WTC11 (cell line): ENCODE measurements at regions not wholly inside any gene's neighbourhood (a gene's known extent, or its start where the extent isn't known, plus 50 kb on each side); places are given as distances from the start of the nearest gene placed in this dataset.
"Not testable (repeated sequence)": the region's sequence is repeated elsewhere in the genome, so short reads cannot be mapped to it uniquely, and the experiment has no call there.

ENCODE experiments used
- FOXP1 ChIP-seq: sonication (generic); formaldehyde crosslinking; IDR thresholded peaks from 2 replicates; pipeline ENCODE4 v1.8.0; 2022; ENCODE audit warnings: missing genetic modification reagents, mild to moderate bottlenecking, moderate library complexity, borderline replicate concordance
- JUN ChIP-seq: sonication (generic); formaldehyde crosslinking; IDR thresholded peaks from 2 replicates; pipeline ENCODE4 v1.8.0; 2023; ENCODE audit warnings: mild to moderate bottlenecking, missing genetic modification reagents
- NFE2L1 ChIP-seq: sonication (generic); formaldehyde crosslinking; IDR thresholded peaks from 2 replicates; pipeline ENCODE4 v1.8.1; 2023; ENCODE audit warnings: missing genetic modification reagents
- TCF7 ChIP-seq: sonication (generic); formaldehyde crosslinking; IDR thresholded peaks from 2 replicates; pipeline ENCODE4 v1.8.0; 2022; ENCODE audit warnings: mild to moderate bottlenecking, low read depth, missing genetic modification reagents, moderate library complexity
- TF ChIP-seq, protein P1 (sequence below): fragments of 200-600 bp; IDR thresholded peaks from 2 replicates; pipeline ENCODE4 v1.8.0; 2022; ENCODE audit warnings: antibody characterized with exemption
- TF ChIP-seq, protein P2 (sequence below): sonication (generic); formaldehyde crosslinking; IDR thresholded peaks from 2 replicates; pipeline ENCODE4 v1.8.0; 2022; ENCODE audit warnings: mild to moderate bottlenecking, missing genetic modification reagents
- TF ChIP-seq, protein P3 (sequence below): sonication (generic); formaldehyde crosslinking; IDR thresholded peaks from 2 replicates; pipeline ENCODE4 v1.8.1; 2023; ENCODE audit warnings: mild to moderate bottlenecking, moderate library complexity, missing genetic modification reagents

DNA sequence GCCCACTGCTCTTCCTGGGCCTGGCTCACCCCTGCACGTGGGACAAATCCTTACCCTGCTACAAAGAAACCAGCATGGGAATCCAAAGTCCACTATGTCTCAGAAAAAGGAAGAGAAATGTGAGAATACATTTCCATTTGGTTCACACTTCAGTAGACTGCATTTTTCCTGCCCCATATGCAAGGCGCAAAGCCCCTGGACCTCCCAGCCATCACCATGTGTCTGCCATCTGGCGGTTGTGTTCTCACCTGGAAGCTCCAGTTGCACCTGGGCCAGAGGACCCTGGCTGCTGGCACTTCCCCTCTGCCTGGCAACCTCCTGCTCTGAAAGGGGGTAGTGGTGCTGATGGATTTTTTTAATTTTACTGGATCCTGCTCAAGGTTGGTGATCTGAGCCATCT lies 86.0 kb downstream of the TRIM43 start:
- TF ChIP-seq, protein P1, sequence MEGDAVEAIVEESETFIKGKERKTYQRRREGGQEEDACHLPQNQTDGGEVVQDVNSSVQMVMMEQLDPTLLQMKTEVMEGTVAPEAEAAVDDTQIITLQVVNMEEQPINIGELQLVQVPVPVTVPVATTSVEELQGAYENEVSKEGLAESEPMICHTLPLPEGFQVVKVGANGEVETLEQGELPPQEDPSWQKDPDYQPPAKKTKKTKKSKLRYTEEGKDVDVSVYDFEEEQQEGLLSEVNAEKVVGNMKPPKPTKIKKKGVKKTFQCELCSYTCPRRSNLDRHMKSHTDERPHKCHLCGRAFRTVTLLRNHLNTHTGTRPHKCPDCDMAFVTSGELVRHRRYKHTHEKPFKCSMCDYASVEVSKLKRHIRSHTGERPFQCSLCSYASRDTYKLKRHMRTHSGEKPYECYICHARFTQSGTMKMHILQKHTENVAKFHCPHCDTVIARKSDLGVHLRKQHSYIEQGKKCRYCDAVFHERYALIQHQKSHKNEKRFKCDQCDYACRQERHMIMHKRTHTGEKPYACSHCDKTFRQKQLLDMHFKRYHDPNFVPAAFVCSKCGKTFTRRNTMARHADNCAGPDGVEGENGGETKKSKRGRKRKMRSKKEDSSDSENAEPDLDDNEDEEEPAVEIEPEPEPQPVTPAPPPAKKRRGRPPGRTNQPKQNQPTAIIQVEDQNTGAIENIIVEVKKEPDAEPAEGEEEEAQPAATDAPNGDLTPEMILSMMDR: not testable (repeated sequence)
- not testable (repeated sequence) for TF ChIP-seq FOXP1, TCF7, NFE2L1, JUN (CRISPR knock-in tag)
- TF ChIP-seq, protein P2, sequence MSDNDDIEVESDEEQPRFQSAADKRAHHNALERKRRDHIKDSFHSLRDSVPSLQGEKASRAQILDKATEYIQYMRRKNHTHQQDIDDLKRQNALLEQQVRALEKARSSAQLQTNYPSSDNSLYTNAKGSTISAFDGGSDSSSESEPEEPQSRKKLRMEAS (CRISPR knock-in tag): not testable (repeated sequence)
- TF ChIP-seq, protein P3, sequence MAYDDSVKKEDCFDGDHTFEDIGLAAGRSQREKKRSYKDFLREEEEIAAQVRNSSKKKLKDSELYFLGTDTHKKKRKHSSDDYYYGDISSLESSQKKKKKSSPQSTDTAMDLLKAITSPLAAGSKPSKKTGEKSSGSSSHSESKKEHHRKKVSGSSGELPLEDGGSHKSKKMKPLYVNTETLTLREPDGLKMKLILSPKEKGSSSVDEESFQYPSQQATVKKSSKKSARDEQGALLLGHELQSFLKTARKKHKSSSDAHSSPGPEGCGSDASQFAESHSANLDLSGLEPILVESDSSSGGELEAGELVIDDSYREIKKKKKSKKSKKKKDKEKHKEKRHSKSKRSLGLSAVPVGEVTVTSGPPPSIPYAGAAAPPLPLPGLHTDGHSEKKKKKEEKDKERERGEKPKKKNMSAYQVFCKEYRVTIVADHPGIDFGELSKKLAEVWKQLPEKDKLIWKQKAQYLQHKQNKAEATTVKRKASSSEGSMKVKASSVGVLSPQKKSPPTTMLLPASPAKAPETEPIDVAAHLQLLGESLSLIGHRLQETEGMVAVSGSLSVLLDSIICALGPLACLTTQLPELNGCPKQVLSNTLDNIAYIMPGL: not testable (repeated sequence)
